SJSA1 (cell line): ENCODE measurements at regions not wholly inside any gene's neighbourhood (a gene's known extent, or its start where the extent isn't known, plus 50 kb on each side); places are given as distances from the start of the nearest gene placed in this dataset.

Experiments used
- DNase-seq, 2 experiments: peaks; one replicate each; pipeline ENCODE4 v3.0.0-alpha.2; 2015 to 2020; ENCODE audit warnings: low spot score in 2 of 2, low read depth in 1 of 2
- H3K27ac ChIP-seq: fragments of 250-450 bp; sonication (Bioruptor Pico); 2 replicates; pipeline ENCODE4 v1.5.1; 2020; ENCODE audit warnings: mild to moderate bottlenecking, moderate library complexity
- H3K27me3 ChIP-seq: fragments of 250-450 bp; sonication (Bioruptor Pico); replicated peaks from 2 replicates; pipeline ENCODE4 v1.5.1; 2020; ENCODE audit warnings: mild to moderate bottlenecking, moderate library complexity
- H3K36me3 ChIP-seq: fragments of 250-450 bp; sonication (Bioruptor Pico); 2 replicates; pipeline ENCODE4 v1.5.1; 2020; ENCODE audit warnings: mild to moderate bottlenecking
- H3K4me1 ChIP-seq: fragments of 250-450 bp; sonication (Bioruptor Pico); replicated peaks from 2 replicates; pipeline ENCODE4 v1.6.1; 2021; ENCODE audit warnings: mild to moderate bottlenecking
- H3K4me3 ChIP-seq: fragments of 250-450 bp; sonication (Bioruptor Pico); 2 replicates; pipeline ENCODE4 v1.5.1; 2020; ENCODE audit warnings: mild to moderate bottlenecking
- H3K9me3 ChIP-seq: fragments of 250-450 bp; sonication (Bioruptor Pico); replicated peaks from 2 replicates; pipeline ENCODE4 v1.5.1; 2020; ENCODE audit warnings: mild to moderate bottlenecking

DNA sequence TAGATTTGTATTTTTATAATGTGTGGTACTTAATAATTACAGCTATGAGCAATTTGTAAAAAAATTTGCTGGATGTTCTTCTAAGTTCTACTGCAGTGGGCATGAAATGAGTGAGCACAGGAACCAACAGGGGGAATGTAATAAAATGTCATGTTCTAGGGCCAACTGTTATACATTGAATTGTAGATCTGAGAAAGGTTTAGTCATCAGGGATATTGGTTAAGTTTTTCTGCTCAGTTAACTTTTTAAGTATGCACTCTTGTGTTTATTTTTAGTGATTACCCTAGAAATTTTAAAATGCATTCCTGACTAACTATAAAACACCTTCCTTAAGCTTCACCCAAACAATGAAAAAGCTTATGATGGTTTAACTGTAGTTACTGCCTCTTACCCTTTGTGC lies 101.8 kb downstream of the CAND1 start:
- peak in 1 of 2 experiments; percentile 48 for DNase-seq
- H3K9me3 ChIP-seq = 0 out of 2 replicates have a peak, but pooled peaks cover 3% of the 10 kb centered on the region
- peak overlapping the region; percentile 30 for H3K27ac ChIP-seq
- H3K36me3 ChIP-seq = no peaks in the 10 kb centered on the region
- peaks cover 39% of the 10 kb centered on the region for H3K4me1 ChIP-seq
- no peaks in the 10 kb centered on the region for H3K27me3 ChIP-seq
- H3K4me3 ChIP-seq = no peak overlapping the region

DNA sequence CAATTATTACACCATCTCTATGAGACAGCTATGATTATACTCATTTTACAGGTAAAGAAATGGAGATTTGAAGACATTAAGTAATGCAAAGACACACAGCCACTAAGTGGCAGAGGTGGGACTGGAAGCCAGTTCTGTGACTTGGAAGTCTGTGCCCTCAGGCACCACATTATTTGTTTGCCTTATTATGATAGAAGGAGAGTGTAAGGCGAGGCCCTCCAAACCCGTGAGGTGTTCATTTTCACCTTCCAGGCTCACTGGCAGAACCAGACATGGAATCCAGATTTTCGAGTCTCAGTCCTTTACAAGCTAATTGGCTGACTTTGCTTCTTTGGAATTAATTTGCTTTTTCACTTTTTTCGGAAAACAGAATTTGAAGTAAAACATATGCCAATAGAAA lies 107.9 kb downstream of the CAND1 start:
- H3K27me3 ChIP-seq = no peaks in the 10 kb centered on the region
- H3K36me3 ChIP-seq = no peaks in the 10 kb centered on the region
- H3K4me1 ChIP-seq = peaks cover 7% of the 10 kb centered on the region
- DNase-seq = no peak
- H3K4me3 ChIP-seq = no peak overlapping the region
- H3K9me3 ChIP-seq = no peaks in the 10 kb centered on the region
- no peak overlapping the region for H3K27ac ChIP-seq

DNA sequence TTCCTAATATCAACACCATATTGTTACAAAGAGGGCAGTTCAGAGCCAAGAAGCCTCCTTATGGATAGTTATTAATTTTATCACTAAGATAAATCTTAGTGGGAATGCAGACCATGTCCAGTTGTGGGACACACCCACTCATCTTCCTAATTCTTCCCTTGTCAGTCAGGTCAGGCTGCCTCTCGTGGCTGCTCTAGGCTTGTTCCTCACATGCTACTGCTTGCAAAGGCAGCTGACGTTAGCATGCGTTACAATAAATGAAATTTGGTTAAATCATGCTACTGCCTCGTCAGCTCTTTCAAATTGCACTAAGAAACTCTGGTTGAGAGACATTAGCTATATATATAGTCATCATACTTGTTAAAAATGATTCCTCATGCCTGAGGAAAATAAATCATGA lies 108.4 kb downstream of the CAND1 start:
- Histone ChIP-seq H3K4me1 (peaks cover 7% of the 10 kb centered on the region), H3K27ac (no peak overlapping the region), H3K27me3 (no peaks in the 10 kb centered on the region), H3K4me3 (no peak overlapping the region), H3K9me3 (no peaks in the 10 kb centered on the region), H3K36me3 (no peaks in the 10 kb centered on the region)
- DNase-seq = no peak

DNA sequence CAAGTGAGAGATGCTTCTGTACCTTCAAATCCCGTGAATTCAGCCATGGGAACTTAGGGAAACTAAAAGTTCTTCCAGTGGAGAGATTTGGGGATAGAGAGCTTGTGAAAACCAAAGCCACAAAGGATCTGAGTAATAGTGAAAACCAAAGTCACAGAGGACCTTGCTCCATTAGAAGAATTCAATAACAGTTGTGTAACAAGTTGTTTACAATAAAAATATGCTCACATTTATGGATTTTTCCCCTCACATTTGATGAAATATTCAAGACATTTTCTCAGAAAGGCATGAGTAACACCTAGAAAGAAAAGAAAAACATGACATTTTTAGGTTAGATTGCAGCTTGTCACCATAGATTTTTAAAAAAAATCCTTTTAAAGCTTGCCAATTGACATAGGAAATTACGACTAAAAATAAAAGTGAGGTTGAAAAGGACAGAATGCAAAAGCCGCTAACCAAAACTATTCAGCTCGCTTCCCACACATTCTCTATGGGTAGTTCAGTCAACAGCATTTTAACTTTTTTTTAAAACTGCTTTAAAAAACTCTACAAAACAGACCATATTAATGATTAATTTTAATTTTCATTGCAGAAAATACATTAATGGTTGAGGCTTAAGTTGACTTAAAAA lies 113.2 kb downstream of the CAND1 start:
- no peak overlapping the region for H3K4me3 ChIP-seq
- no peaks in the 10 kb centered on the region for H3K36me3 ChIP-seq
- DNase-seq = peak in 1 of 2 experiments; percentile 2

DNA sequence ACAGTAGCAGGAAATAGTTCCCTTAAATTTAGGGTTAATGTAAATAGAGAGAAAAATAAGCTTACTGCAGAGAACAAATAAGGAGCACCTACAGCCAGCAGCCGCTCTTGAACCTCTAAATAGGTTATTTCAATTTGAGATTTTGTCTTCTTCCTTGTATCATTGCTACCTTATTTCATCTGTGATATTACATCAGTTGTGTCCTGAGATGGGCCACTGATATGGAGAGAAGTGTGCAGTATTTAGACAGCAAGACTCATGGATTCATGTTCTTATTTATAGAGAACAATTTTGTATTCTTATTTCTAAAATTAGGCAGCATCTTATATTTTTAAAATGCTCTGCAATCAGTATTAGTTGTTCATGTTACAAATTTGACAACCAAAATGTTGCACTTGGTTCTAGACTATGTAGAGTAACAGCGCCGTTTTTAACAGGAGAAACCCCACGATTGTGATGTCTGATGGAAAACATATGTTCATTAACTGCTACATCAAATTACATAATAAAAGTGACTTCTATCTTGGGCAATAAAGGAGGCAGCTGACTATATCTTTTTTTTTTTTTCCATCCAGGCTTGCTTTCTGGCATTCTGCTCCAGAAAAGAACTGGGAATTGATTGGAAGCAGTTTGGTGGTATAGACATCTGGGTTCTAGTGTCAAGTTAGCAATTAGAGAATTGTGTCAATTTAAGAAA lies 117.9 kb downstream of the CAND1 start:
- no peak overlapping the region for H3K4me3 ChIP-seq
- H3K4me1 ChIP-seq = peaks cover 5% of the 10 kb centered on the region; the same call in 1 of the 2 replicates
- H3K36me3 ChIP-seq = no peaks in the 10 kb centered on the region
- no peak overlapping the region for H3K27ac ChIP-seq
- 0 out of 2 replicates have a peak, but pooled peaks cover 2% of the 10 kb centered on the region for H3K9me3 ChIP-seq
- H3K27me3 ChIP-seq = no peaks in the 10 kb centered on the region
- no peak for DNase-seq

More for the DNA sequence above, 113.2 kb downstream of the CAND1 start:
- Histone ChIP-seq H3K9me3 (no peaks in the 10 kb centered on the region), H3K27me3 (no peaks in the 10 kb centered on the region), H3K27ac (no peak overlapping the region), H3K4me1 (no peaks in the 10 kb centered on the region)

DNA sequence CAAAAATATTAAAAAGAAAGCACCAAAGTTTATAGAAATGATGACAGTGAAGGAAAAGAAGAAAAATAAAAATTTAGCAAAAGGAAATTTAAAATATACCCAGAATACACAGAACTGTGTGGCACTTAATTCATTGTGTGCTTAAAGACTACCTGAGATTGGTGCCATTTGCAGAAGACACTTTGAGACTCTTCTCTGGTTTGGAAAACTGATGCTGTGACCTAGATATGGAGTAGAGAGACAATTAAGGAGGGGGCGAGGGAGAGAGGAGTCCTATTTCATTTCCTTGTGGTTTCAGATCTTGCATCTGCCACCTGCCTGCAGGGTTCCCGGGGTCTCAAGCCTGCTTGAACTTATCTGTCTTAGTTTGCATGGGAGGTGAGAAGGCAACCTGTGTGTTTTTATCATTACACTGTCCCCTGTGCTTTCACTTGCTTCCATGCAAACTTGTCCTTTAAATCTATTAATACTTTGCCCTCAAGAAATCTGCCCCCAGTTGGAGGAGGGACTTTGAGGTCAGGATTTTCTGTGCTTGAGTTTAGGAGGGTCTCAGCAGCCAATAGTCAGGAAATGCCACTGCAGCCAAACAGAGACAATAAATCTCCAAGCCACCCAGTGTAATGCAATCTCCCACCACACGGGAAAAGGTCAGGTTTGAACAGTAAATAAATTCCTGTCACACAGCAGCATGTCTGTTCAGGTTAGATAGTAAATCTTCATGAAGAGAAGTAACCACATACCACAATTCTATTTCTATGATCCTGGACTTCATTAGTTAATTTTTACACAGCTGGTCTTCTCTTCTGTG lies 119.4 kb downstream of the CAND1 start:
- H3K36me3 ChIP-seq = no peaks in the 10 kb centered on the region
- no peak overlapping the region for H3K27ac ChIP-seq

DNA sequence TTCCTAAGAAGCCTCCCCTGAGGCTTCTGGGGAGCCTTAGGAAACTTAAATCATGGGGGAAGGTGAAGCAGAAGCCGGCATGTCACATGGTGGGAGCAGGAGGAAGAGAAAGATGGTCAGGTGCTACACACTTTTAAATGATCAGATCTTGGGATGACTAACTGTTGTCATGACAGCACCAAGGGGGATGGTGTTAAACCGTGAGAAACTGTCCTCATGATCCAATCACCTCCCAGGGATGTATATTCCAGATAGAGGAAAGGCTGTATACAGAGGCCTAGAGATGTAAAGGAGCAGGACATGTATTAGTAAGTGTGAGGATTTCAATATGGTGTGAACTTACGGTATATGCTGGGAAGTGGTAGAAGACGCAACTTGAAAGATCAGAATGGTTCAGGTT lies 121.1 kb downstream of the CAND1 start:
- Histone ChIP-seq H3K36me3 (no peaks in the 10 kb centered on the region), H3K27me3 (no peaks in the 10 kb centered on the region), H3K4me1 (peaks cover 5% of the 10 kb centered on the region; the same call in 1 of the 2 replicates), H3K27ac (no peak overlapping the region), H3K9me3 (0 out of 2 replicates have a peak, but pooled peaks cover 2% of the 10 kb centered on the region), H3K4me3 (no peak overlapping the region)
- DNase-seq = no peak

More for the DNA sequence above, 119.4 kb downstream of the CAND1 start:
- Histone ChIP-seq H3K27me3 (no peaks in the 10 kb centered on the region), H3K4me1 (peaks cover 5% of the 10 kb centered on the region; the same call in 1 of the 2 replicates), H3K4me3 (no peak overlapping the region), H3K9me3 (0 out of 2 replicates have a peak, but pooled peaks cover 2% of the 10 kb centered on the region)
- DNase-seq = no peak

DNA sequence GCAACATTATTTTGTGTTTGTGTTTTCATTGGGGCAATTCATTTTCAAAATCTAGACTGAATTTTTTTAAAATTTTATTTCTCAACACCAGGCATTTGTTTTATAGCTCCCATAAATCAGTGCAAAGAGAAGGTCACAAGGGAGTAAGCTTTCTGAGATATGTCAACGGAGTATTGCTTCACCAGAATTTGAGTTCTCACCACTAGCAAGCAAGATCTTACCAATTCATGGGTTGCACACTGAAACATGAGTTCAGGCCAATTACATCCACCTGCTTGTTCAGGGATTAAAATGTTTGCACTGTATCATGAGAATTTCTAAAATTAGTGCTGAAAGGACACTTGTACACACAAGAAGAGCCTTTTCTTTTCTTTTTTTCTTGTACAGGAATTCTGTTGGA lies 121.9 kb downstream of the CAND1 start:
- no peak for DNase-seq
- Histone ChIP-seq H3K9me3 (0 out of 2 replicates have a peak, but pooled peaks cover 2% of the 10 kb centered on the region), H3K27me3 (no peaks in the 10 kb centered on the region), H3K36me3 (no peaks in the 10 kb centered on the region), H3K27ac (no peak overlapping the region), H3K4me1 (peaks cover 5% of the 10 kb centered on the region; the same call in 1 of the 2 replicates), H3K4me3 (no peak overlapping the region)

DNA sequence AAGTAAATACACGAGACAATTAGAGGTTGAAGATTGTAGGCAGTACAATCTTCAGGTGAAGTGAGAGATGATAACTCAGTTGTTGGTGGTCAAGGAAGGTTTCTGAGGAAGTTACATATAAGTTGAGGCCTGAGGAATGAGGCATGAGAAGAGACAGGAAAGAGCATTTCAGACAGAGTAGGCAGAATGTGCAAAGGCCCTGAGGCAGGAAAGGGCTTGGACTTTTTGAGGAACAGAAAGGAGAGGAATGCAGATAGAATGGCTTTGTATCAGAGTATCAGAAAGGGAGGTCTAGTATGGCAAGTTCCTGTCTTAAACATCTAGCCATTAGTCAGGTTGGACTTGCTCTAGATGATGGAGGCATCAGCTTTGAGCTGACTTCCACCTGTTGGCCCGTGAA lies 122.5 kb downstream of the CAND1 start:
- H3K9me3 ChIP-seq = 0 out of 2 replicates have a peak, but pooled peaks cover 2% of the 10 kb centered on the region
- H3K4me3 ChIP-seq = no peak overlapping the region
- H3K4me1 ChIP-seq = peaks cover 5% of the 10 kb centered on the region; the same call in 1 of the 2 replicates
- no peak overlapping the region for H3K27ac ChIP-seq
- DNase-seq = no peak
- H3K36me3 ChIP-seq = no peaks in the 10 kb centered on the region
- H3K27me3 ChIP-seq = no peaks in the 10 kb centered on the region

DNA sequence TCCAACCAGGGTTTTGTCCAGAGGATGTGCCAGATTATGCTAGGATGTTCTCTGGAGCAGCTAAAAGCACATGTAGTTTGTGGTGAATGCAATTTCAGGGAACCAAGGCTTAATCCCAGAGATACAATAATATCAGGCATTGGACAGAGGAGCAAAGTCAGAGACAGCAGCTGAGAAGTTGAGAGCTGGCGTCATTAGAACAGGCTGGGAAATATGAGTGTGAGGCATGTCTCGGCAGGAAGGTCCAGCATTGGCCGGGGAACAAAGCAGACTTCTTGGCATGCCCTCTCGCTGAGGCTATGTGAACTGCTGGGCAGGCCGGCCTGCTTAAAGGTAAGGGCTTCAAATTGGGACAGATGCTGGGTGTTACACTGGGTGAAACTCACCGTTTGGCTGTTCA lies 125.4 kb downstream of the CAND1 start:
- Histone ChIP-seq H3K27ac (no peak overlapping the region), H3K9me3 (0 out of 2 replicates have a peak, but pooled peaks cover 2% of the 10 kb centered on the region), H3K27me3 (no peaks in the 10 kb centered on the region), H3K4me1 (no peaks in the 10 kb centered on the region), H3K4me3 (no peak overlapping the region), H3K36me3 (no peaks in the 10 kb centered on the region)
- no peak for DNase-seq

DNA sequence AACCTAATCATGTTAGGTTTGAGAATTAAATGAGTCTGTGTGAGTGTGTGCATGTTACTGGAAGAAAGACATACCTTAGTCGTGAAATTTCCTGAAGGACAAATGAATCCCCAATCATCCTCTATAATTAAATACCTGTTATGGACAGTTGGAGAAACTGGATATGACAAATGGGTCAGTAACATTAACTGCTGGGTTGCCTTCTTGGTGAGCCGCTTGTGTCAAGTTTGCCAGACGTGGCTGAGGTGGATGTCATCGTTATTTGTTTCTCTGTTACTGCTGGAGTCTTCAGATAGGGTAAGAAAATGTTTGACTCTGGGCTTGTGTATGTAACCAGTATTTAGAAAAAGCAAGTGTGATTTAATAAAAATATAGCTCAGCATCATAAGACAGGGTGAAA lies 131.6 kb downstream of the CAND1 start:
- Histone ChIP-seq H3K9me3 (no peaks in the 10 kb centered on the region), H3K4me1 (no peaks in the 10 kb centered on the region), H3K36me3 (no peaks in the 10 kb centered on the region), H3K27ac (no peak overlapping the region), H3K4me3 (no peak overlapping the region), H3K27me3 (no peaks in the 10 kb centered on the region)
- DNase-seq = no peak

DNA sequence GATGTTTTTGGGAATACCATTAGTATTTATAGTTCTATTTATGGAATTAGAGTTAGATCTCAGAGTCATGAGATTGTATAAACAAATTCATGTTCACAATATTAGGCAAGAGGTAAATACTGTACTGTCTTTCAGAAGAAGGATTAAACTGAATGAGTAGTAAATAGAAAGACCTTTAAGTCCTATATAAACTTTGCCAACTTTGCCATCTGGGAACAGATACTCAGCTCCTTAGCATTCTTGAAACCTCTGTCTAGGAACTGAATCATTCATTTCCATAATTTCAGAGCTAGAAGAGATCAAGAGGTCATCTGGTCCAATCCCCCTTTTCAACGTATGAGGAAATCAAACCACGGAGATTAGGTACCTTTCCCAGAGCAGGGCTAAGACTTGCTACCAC lies 141.1 kb downstream of the CAND1 start:
- no peaks in the 10 kb centered on the region for H3K27me3 ChIP-seq
- no peaks in the 10 kb centered on the region; the same call in 1 of the 2 replicates for H3K9me3 ChIP-seq
- H3K27ac ChIP-seq = no peak overlapping the region
- DNase-seq = no peak
- H3K36me3 ChIP-seq = no peaks in the 10 kb centered on the region
- H3K4me3 ChIP-seq = no peak overlapping the region
- peaks cover 10% of the 10 kb centered on the region for H3K4me1 ChIP-seq

DNA sequence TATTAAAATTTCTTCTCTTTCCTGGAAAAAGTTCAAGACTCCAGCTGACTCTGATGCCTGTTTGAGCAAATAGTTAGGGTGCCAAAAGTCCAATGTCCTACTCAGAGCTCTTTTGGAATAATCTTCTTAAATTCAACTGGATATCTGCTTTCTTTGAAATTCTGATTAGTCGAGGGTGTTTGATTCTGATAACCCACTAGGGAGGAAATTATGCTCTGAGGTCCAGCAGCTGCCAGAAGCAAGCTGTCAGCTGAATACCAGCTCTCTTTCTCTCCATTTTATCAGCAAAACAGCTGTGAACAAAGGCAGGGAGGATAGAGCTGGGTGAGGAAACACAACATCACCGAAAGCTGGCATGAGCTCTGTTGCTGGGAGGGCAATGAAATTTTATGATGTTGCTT lies 141.5 kb downstream of the CAND1 start:
- Histone ChIP-seq H3K4me3 (no peak overlapping the region), H3K9me3 (no peaks in the 10 kb centered on the region; the same call in 1 of the 2 replicates), H3K4me1 (peaks cover 11% of the 10 kb centered on the region), H3K27ac (no peak overlapping the region), H3K36me3 (no peaks in the 10 kb centered on the region), H3K27me3 (no peaks in the 10 kb centered on the region)
- DNase-seq = peak in 1 of 2 experiments; percentile 11
